ENCODE measurements at regions not wholly inside any gene's neighbourhood (a gene's known extent, or its start where the extent isn't known, plus 50 kb on each side); places are given as distances from the start of the nearest gene placed in this dataset.
"Not testable (repeated sequence)": the region's sequence is repeated elsewhere in the genome, so short reads cannot be mapped to it uniquely, and the experiment has no call there.

DNA sequence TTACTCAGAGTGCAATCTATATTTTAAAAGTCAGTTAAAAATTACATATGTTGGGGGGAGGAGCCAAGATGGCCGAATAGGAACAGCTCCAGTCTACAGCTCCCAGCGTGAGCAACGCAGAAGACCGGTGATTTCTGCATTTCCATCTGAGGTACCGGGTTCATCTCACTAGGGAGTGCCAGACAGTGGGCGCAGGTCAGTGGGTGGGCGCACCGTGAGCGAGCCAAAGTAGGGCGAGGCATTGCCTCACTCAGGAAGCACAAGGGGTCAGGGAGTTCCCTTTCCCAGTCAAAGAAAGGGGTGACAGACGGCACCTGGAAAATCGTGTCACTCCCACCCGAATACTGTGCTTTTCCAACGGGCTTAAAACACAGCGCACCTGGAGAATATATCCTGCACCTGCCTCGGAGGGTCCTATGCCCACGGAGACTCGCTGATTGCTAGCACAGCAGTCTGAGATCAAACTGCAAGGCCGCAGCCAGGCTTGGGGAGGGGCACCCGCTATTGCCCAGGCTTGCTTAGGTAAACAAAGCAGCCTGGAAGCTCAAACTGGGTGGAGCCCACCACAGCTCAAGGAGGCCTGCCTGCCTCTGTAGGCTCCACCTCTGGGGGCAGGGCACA lies 612.1 kb upstream of the SMIM31 start:
- intact Hi-C loops (cut with DNase I); H3K27ac ChIP-seq (ENCODE audit: low read length); H3K9me3 ChIP-seq (ENCODE audit: control insufficient read depth, low read length); DNase-seq; ATAC-seq; H3K4me3 ChIP-seq (ENCODE audit: low read length); H3K27me3 ChIP-seq (ENCODE audit: control insufficient read depth, insufficient read depth); H3K4me1 ChIP-seq (ENCODE audit: control insufficient read depth, insufficient read depth, low read length): not testable (repeated sequence)
- WGBS, result 79% methylated on average over 20 of the region's 20 CpGs

DNA sequence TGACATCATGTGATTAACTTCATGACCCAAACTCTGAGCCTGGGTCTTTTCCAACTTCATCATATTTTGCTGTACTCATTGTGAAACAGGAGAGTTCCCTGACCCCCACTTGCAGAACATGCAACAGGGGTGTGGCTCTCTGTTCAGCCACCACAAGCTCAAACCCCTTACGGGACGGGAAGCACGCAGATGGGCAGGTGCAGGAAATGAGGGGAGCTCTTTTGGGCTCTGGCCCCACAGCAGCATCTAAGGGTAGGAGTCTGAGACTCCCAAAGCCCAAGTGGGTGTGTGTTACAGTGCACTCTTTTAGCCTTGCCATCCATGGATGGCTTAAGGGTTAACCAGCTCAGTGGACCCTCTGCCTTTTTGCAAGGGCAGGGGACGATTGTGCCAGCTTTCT lies 599.5 kb upstream of the SMIM31 start:
- ATAC-seq, result no peak
- 72% methylated on average over 4 of the region's 4 CpGs for WGBS

DNA sequence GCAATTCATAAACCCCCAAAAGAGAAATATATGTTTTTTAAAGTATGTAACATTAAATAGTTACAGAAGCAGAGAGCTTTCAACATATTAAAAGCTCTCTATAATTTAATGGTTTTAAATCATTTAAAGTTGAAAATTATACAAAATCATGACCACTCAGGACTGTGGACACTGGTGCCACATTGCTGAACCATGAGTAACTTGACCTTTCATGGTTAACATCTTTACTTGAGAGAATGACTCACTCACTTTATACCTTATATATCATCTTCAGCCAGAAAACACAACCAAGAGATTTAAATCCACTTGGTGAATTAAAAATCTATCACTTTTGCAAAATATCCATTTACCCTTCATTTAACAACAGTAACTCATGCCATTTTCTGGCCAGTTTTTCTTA lies 584.3 kb upstream of the SMIM31 start:
- Histone ChIP-seq H3K4me3 (ENCODE audit: low read length) (no peak overlapping the region), H3K9me3 (ENCODE audit: control insufficient read depth, low read length) (no peaks in the 10 kb centered on the region), H3K27ac (ENCODE audit: low read length) (no peak overlapping the region), H3K4me1 (ENCODE audit: control insufficient read depth, insufficient read depth, low read length) (no peaks in the 10 kb centered on the region), H3K27me3 (ENCODE audit: control insufficient read depth, insufficient read depth) (no peaks in the 10 kb centered on the region)
- DNase-seq (no peak), ATAC-seq (no peak)
- intact Hi-C loops (cut with DNase I), result no loop called here

More for the DNA sequence above, 599.5 kb upstream of the SMIM31 start:
- no peaks in the 10 kb centered on the region for H3K4me1 ChIP-seq (ENCODE audit: control insufficient read depth, insufficient read depth, low read length)
- DNase-seq, result no peak
- no peak overlapping the region for H3K4me3 ChIP-seq (ENCODE audit: low read length)
- no peak overlapping the region for H3K27ac ChIP-seq (ENCODE audit: low read length)
- intact Hi-C loops (cut with DNase I), result no loop called here
- H3K9me3 ChIP-seq (ENCODE audit: control insufficient read depth, low read length), result no peaks in the 10 kb centered on the region
- no peaks in the 10 kb centered on the region for H3K27me3 ChIP-seq (ENCODE audit: control insufficient read depth, insufficient read depth)

DNA sequence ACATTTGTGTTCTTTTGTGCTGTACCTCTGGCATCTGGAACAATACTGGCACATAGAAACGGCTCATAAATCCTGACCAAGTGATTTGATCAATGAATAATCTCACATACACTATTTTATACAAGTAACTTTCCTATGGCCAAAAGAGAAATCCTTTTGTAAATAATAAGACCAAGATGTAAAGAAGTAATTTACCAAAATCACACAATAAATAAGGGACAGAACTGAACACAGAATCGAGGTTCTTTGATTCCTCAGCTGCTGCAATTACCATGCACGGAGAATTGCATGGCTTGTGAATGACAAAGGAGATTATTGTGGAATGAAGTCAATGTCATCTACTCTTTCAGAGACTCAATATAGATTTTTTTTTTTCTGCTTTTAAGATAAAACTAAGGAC lies 576.8 kb upstream of the SMIM31 start:
- DNase-seq, result no peak
- WGBS, result 51% methylated on average over 3 of the region's 3 CpGs

DNA sequence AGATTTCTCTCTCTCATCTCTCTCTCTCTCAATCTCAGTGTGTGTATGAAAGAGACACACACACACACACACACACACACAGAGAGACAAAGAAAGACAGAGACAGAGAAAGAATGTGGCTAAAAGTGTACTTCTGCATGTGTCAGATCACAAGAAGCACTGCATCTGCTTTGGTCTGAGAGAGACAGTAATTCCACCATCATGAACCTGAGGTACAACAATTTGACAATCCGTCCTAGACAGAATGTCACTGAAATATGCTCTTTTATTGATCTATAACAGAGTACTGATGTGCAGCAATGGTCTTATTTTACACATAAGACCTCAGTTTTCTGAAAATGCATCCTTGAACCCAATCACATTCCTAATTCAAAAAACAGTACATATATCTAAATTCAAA lies 576.2 kb upstream of the SMIM31 start:
- Histone ChIP-seq H3K4me3 (ENCODE audit: low read length) (no peak overlapping the region), H3K4me1 (ENCODE audit: control insufficient read depth, insufficient read depth, low read length) (no peaks in the 10 kb centered on the region), H3K27ac (ENCODE audit: low read length) (no peak overlapping the region), H3K27me3 (ENCODE audit: control insufficient read depth, insufficient read depth) (no peaks in the 10 kb centered on the region), H3K9me3 (ENCODE audit: control insufficient read depth, low read length) (no peaks in the 10 kb centered on the region)
- DNase-seq (no peak), ATAC-seq (no peak)
- WGBS, result 0% methylated on average over 1 of the region's 1 CpG
- intact Hi-C loops (cut with DNase I), result no loop called here

More for the DNA sequence above, 576.8 kb upstream of the SMIM31 start:
- Histone ChIP-seq H3K27ac (ENCODE audit: low read length) (no peak overlapping the region), H3K9me3 (ENCODE audit: control insufficient read depth, low read length) (no peaks in the 10 kb centered on the region), H3K4me1 (ENCODE audit: control insufficient read depth, insufficient read depth, low read length) (no peaks in the 10 kb centered on the region), H3K4me3 (ENCODE audit: low read length) (no peak overlapping the region), H3K27me3 (ENCODE audit: control insufficient read depth, insufficient read depth) (no peaks in the 10 kb centered on the region)
- intact Hi-C loops (cut with DNase I), result no loop called here
- ATAC-seq, result no peak

DNA sequence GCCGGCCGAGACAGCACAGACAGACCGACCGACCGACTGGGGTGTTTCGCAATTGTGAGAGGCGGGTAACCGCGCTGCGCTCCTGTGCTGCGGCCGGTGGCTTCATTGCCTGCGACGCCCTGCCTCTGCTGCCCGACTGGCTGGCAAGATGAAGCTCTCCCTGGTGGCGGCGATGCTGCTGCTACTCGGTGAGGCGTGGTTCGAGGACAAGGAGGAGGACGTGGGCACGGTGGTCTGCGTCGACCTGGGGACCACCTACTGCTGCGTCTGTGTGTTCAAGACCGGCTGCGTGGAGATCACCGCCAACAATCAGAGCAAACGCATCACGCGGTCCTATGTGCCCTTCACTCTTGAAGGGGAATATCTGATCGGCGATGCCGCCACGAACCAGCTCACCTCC lies 565.7 kb upstream of the SMIM31 start:
- Histone ChIP-seq H3K4me3 (ENCODE audit: low read length) (no peak overlapping the region), H3K27me3 (ENCODE audit: control insufficient read depth, insufficient read depth) (no peaks in the 10 kb centered on the region), H3K4me1 (ENCODE audit: control insufficient read depth, insufficient read depth, low read length) (no peaks in the 10 kb centered on the region), H3K9me3 (ENCODE audit: control insufficient read depth, low read length) (no peaks in the 10 kb centered on the region), H3K27ac (ENCODE audit: low read length) (no peak overlapping the region)
- WGBS, result 93% methylated on average over 35 of the region's 35 CpGs
- intact Hi-C loops (cut with DNase I), result no loop called here
- DNase-seq, result peak in 1 of 3 donors; percentile 29
- ATAC-seq, result no peak

DNA sequence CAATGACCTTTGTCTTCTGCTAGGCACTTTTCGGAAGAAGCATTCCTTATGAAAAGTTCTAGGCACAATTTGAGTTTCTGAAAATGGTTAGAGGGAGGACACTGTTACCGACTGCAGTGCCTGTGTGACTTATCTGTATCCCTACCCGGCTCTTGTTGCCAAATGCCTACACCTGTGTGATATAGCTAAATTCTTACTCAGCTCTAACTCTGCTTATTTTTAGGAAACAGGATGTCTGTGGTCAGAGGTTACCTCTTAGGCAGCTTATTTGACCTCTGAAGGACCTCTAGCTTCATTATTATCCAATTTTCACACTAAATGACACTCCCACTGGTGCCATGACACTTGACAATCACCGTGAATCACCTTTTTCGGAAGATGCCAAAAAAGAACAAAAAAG lies 561.1 kb upstream of the SMIM31 start:
- WGBS, result 83% methylated on average over 5 of the region's 5 CpGs
- Histone ChIP-seq H3K27ac (ENCODE audit: low read length) (no peak overlapping the region), H3K27me3 (ENCODE audit: control insufficient read depth, insufficient read depth) (no peaks in the 10 kb centered on the region), H3K4me1 (ENCODE audit: control insufficient read depth, insufficient read depth, low read length) (no peaks in the 10 kb centered on the region), H3K9me3 (ENCODE audit: control insufficient read depth, low read length) (no peaks in the 10 kb centered on the region), H3K4me3 (ENCODE audit: low read length) (no peak overlapping the region)
- intact Hi-C loops (cut with DNase I), result no loop called here
- DNase-seq (no peak), ATAC-seq (no peak)

DNA sequence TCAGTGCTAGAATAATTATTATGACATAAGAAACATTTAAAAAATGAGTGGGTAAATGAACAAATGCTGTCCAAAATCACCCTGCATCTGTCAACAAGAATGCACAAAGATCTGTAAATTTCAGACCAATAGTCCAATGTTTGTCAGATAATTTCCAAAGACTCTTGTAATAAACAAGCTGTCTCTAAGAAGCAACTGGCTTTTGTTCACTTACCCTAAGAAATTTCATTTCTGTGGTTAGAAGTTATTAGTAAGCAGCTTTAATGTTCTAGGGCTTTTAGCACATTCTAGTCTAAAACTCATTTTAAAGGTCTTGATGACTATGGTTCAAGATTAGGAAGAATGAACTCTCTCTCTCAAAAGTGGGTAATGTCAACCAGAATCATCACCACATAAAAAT lies 560.3 kb upstream of the SMIM31 start:
- DNase-seq (no peak), ATAC-seq (no peak)
- no peaks in the 10 kb centered on the region for H3K27me3 ChIP-seq (ENCODE audit: control insufficient read depth, insufficient read depth)
- no peak overlapping the region for H3K4me3 ChIP-seq (ENCODE audit: low read length)
- no peaks in the 10 kb centered on the region for H3K4me1 ChIP-seq (ENCODE audit: control insufficient read depth, insufficient read depth, low read length)
- H3K27ac ChIP-seq (ENCODE audit: low read length), result no peak overlapping the region
- intact Hi-C loops (cut with DNase I), result no loop called here
- no peaks in the 10 kb centered on the region for H3K9me3 ChIP-seq (ENCODE audit: control insufficient read depth, low read length)

DNA sequence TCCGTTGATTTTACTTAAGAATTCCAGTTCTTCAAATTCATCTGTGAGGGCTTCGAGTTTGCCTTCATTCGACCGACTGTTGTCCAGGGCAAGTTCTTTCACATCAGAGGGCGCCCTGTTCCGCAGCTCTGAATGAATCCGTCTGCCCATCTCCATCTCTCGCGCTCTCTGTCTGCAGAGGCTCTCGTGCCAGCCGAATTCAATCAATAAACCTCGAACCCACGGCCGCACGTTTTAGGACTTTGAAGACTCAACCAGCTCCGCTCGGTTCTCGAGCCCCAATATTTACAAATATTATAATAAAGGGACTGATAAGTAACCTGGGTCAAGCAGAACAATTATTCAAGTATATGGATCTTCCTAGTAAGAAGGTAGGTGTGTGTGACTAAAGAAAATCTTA lies 556.4 kb upstream of the SMIM31 start:
- no peaks in the 10 kb centered on the region for H3K4me1 ChIP-seq (ENCODE audit: control insufficient read depth, insufficient read depth, low read length)
- DNase-seq (no peak), ATAC-seq (no peak)
- no peak overlapping the region for H3K27ac ChIP-seq (ENCODE audit: low read length)
- 89% methylated on average over 18 of the region's 18 CpGs for WGBS
- no peaks in the 10 kb centered on the region for H3K9me3 ChIP-seq (ENCODE audit: control insufficient read depth, low read length)
- no peak overlapping the region for H3K4me3 ChIP-seq (ENCODE audit: low read length)
- intact Hi-C loops (cut with DNase I), result no loop called here
- no peaks in the 10 kb centered on the region for H3K27me3 ChIP-seq (ENCODE audit: control insufficient read depth, insufficient read depth)

DNA sequence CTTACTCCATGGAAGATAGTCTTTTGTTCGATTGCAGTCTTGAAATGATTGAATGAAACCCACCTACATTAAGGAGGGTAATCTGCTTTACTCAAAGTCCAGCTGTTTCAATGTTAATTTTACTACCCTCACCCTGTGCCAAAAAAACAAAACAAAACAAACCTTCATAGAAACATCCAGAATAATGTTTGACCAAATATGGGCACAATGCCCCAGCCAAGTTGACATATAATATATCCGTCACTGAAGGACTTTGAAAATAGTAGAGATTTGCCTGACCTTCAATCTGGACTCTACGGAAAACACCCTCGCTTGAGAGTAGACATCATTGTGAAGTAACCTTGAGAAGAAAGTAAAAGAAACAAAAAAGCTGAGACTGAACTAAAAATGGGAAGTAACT lies 550.5 kb upstream of the SMIM31 start:
- H3K9me3 ChIP-seq (ENCODE audit: control insufficient read depth, low read length), result no peaks in the 10 kb centered on the region
- DNase-seq (no peak), ATAC-seq (no peak)
- 79% methylated on average over 4 of the region's 4 CpGs for WGBS
- no peaks in the 10 kb centered on the region for H3K27me3 ChIP-seq (ENCODE audit: control insufficient read depth, insufficient read depth)
- no peak overlapping the region for H3K4me3 ChIP-seq (ENCODE audit: low read length)
- H3K4me1 ChIP-seq (ENCODE audit: control insufficient read depth, insufficient read depth, low read length), result no peaks in the 10 kb centered on the region
- intact Hi-C loops (cut with DNase I), result no loop called here
- no peak overlapping the region for H3K27ac ChIP-seq (ENCODE audit: low read length)

DNA sequence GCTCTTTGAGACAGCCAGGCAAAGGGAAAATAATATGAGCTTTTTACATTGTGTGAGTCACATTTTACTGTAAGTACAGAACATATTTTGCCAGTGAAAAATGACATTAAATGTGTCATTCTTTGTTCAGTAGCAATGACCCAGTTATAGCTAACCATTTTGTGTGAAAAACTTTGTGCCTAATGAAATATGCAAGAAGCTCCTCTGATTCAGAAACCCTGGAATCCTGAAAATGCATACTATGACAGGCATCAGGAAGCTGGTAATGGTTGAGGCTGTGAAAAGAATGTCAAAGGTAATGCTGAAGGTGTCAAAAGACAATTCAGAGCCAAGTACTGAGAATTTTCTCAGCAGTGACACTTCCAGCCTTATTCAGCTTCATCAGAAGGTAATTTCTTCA lies 549.5 kb upstream of the SMIM31 start:
- intact Hi-C loops (cut with DNase I), result no loop called here
- Histone ChIP-seq H3K27ac (ENCODE audit: low read length) (no peak overlapping the region), H3K9me3 (ENCODE audit: control insufficient read depth, low read length) (no peaks in the 10 kb centered on the region), H3K27me3 (ENCODE audit: control insufficient read depth, insufficient read depth) (no peaks in the 10 kb centered on the region), H3K4me1 (ENCODE audit: control insufficient read depth, insufficient read depth, low read length) (no peaks in the 10 kb centered on the region), H3K4me3 (ENCODE audit: low read length) (no peak overlapping the region)
- DNase-seq (no peak), ATAC-seq (no peak)

DNA sequence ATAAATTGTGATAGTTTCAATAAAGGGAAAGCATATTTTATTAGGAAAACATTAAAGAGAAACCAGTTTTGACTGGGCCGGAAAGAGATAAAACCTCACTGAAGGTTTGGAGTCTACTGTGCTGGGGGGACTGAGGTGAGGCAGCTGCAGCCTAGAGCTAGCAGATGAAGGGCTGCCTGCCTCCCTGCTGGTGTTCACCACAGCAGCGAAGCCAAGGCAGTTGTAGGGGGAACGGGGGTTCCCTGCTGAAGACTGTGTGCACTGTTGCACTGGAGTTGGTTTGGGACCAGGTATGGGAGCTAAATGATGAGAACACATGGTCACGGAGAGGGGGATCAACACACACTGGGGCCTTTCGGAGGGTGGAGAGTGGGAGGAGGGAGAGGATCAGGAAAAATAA lies 546.5 kb upstream of the SMIM31 start:
- no peak overlapping the region for H3K27ac ChIP-seq (ENCODE audit: low read length)
- WGBS, result 76% methylated on average over 5 of the region's 5 CpGs
- peak in 1 of 3 donors; percentile 33 for DNase-seq
- H3K9me3 ChIP-seq (ENCODE audit: control insufficient read depth, low read length), result no peaks in the 10 kb centered on the region
- no peak overlapping the region for H3K4me3 ChIP-seq (ENCODE audit: low read length)
- H3K4me1 ChIP-seq (ENCODE audit: control insufficient read depth, insufficient read depth, low read length), result no peaks in the 10 kb centered on the region
- no peaks in the 10 kb centered on the region for H3K27me3 ChIP-seq (ENCODE audit: control insufficient read depth, insufficient read depth)
- no peak for ATAC-seq
- intact Hi-C loops (cut with DNase I), result no loop called here
